HG02973 (cell line): ENCODE measurements at regions not wholly inside any gene's neighbourhood (a gene's known extent, or its start where the extent isn't known, plus 50 kb on each side); places are given as distances from the start of the nearest gene placed in this dataset.

Source experiments
- ATAC-seq: cut with Tn5 transposase; IDR thresholded peaks from one replicate; pipeline ENCODE4 v1.9.1; 2021; ENCODE audit warnings: moderate library complexity; ENCODE audit not compliant: unreplicated experiment

DNA sequence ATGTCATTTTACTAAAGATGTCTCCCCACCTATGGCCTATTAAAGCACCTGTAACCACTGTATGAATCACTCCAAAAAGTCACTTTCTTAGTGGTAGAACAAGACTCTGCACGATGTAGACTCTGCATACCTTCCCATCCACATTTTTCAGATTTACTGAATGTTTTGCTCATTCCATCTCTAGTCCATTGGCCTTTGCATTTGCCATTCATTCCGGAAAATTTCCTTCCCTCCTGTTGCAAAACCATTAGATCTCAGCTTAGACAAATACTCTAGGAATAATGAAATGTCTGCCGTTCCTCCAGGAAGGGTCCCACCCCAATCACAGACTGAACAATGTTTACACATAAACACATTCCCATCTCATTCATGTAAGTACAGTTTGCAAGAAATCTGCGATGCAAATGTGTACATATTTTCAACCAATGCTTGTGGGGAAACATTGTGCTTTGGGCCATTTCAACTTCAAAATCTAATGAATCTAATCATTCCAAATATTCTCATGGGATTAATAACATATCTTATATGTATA is 146.3 kb upstream of the XYLT1 start:
- no peak for ATAC-seq

DNA sequence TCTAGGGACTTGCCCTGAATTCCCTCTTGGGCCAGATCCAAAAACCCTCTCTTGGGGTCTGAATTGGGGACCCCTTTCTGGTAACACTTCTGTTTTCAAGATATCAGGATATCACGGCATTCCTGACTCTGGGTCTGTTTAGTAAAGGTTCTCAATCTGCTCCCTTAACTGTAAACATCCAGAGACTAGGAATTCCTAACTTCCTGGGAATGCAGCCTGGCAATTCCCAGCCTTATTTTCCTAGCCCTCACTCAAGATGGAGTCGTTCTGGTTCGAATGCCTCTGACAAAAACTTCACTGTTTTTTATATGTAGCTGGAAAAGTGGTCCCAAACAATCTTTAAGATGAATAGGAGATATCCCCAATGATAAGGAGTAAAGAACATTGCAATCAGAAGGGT is 141.6 kb upstream of the XYLT1 start:
- no peak for ATAC-seq

DNA sequence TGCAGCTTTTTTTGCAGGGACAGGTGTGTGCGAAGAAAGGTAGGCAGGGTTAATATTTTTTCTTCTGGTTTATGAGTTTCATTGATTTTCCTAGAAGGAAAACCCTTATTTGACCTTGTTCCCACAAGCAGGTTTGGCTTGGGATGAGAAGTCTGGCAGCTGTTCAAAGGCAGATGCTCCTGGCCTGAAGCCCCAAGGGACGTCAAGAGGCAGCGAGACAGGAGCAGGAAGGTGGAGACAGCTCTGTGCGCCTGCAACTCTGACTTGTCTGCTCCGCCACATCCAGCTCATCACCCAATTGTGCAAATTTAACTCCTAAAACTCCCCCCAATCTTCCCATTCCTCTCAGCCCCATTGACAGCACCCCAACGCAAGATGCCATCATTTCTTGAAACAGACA is 136.8 kb upstream of the XYLT1 start:
- no peak for ATAC-seq

DNA sequence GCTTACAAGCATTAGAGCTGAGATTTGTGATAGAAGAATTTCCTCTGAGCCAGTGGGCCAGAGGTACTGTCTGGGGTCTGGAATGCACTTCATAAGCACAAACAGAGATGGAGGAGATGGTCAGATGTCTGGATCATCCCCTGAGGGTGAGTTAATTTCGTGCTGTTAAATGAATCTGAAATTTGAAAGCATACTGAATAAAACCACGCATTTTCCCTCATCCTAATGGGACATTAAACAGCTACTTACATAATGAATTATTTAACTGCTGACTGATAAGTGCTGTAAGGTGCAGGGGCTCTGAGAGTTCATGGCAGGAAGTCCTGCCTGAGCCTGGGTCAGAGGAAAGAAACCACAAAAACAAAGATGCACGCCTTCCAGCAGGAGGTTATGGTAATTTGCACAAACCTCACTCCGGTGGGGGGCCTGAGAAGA is 136.3 kb upstream of the XYLT1 start:
- no peak for ATAC-seq

DNA sequence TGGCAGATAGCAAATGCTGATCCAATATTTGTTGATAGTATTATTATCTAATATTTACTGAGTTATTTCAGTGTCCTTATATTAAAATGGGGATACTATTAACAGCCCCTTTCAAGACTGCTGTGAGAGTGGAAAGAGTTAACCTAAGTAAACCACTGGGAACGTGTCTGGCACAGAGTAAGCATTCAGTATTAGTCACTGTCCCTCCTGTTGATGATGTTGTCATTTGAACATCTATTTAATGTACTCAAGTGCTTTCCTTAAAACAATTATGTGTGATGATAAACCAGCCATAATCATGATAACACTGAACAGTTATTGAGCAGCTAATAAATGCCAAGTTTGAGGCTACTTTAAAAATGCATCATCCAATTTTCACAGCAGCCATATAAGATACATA is 135.7 kb upstream of the XYLT1 start:
- ATAC-seq, result no peak

DNA sequence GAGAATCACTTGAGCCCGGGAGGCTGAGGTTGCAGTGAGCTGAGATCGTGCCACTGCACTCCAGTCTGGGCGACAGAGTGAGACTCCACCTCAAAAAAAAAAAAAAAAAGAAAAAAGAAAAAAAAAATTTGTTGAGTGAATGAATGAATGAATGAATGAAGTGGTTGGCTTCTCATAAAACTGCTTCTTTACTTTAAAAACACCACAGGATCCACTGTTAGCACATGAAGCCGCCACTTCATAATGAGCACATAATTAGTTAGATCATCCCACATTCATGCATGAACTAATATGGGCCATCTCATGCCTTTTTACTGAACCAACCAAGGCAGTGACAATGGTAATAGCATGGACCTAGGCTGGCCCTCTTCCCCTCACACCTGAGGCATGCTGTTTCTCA is 135.0 kb upstream of the XYLT1 start:
- no peak for ATAC-seq

DNA sequence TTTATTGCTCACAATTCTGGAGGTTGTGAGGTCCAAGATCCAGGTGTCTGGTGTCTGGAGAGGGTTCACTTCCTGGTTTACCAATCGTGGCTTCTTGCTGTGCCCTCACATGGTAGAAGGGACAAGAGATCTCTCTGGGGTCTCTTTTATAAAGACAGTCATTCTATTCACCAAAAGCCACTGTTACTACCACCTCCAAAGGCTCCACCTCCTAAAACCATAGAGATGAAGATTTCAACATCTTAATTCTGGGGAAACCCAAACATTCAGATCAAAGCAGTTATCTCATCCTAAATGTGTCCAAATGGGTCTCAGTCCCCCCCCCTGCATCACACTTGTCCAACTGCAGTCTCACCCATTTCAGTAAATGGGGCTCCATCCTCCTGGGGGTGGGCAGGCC is 132.9 kb upstream of the XYLT1 start:
- no peak for ATAC-seq

DNA sequence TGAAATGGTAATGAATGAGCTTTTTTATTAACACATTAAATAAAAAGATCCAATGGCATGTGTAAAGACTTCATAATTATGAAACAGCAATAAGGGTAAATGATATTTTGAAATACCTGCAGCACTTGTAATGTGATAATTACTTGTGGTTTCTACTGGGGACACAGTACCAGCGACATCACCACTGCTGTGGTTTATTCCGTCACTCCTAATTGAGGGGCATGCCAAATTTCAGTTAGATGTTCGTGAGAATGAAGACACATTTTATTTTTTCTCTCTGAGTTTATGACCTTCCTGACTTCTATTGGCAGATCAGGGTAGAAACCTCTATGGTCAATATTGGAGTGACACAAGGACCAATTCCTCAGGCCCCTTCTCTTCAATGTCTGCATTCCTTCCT is 131.9 kb upstream of the XYLT1 start:
- no peak for ATAC-seq

DNA sequence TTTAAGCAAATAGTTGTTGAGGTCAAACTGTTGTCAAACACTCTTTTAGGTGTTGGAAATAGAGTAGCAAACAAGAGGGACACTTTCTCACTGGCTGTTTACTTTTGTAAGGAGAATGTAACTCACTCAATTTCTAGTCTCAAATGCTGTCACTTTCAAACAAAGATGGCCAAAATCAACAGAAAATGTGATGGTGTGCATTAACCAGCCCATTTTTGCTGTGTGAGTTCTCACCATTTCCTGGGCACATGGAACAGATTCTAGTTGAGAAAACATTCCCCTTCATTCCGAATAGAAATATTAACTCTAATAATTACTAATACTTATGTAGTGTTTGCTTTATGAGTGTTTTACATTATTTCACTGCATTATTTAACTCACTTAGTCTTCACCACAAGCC is 128.2 kb upstream of the XYLT1 start:
- ATAC-seq, result no peak

DNA sequence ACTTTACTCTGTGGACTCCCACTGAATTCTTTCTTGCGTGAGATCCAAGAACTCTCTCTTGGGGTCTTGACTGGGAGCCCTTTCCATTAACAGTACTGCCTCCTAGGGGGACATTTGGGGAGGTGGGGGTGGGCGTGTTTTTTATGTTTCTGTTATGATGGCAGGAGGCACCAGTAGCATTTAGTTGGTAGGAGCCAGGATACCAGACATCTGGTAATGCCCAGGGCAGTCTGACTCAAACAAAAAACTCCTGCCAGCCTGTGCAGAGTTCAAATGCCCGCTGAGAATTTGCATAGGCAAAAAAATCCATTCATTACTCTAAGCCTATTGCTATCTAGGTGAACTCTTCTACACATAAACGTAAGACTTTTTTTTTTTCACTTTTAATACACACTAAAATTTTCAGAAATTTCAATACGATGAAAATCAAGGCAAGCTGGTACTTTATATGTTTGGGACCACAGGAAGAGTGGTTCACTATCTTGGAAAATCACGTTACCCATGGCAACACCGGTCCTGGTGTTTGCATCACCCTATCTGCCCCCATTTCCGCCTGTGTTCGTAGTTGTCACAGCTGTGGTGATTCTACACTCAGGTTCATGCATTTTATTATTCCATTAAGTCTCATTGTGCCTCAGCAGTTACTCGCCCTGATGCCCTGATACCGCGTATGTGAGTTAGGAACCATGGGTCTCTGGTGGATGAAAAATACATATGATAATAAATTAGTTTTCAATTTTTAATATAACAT is 121.1 kb upstream of the XYLT1 start:
- ATAC-seq, result no peak

DNA sequence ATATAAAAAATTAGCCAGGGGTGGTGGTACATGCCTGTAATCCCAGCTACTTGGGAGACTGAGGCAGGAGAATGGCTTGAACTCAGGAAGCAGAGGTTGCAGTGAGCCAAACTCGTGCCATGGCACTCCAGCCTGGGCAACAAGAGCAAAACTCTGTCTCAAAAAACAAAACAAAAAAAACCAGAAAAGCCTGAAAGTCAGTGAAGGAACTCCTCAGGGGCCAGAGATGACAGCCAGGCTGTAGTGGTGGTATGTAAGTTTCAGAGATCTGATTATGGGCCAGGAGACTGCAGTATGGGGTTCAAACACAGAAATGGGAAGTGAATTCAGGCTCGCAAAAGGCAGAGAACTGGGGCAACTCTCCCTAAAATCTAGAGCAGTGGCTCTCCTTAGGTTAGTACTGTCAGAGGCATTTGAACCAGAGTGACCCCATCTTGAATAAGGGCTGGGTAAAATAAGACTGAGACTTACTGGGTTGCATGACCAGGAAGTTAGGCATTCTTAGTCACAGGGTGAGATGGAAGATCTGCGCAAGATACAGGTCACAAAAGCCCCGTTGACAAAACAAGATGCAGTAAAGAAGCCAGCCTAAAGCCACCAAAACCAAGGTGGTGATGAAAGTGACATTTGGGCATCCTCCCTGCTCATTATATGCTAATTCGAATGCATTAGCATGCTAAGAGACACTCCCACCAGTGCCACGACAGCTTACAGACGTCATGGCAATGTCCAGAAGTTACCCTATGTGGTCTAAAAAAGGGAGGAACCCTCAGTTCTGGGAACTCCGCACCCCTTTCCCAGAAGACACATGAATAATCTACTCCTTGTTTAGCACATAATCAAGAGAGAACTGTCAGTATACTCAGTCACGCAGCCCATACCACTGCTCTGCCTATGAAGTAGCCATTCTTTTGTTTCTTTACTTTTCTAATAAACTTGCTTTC is 120.2 kb upstream of the XYLT1 start:
- ATAC-seq, result no peak

DNA sequence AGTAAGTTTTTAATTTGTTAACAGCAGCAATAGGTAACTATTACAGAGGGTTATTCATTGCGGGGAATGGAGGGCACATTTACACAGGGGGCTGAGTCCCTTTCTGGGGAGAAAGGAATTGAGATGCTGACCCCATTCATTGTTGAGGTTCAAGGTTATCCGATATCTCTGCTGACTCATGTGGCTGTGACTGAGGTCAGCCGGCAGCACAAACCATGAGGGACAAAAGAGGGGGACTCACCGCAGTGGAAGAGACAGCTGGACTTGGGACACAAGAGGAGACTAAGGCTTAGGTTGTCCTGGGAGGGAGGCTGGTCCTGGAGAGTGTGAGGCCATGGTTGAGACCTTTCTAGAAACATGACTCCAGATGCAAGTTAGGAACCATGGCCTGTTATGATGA is 119.1 kb upstream of the XYLT1 start:
- no peak for ATAC-seq

DNA sequence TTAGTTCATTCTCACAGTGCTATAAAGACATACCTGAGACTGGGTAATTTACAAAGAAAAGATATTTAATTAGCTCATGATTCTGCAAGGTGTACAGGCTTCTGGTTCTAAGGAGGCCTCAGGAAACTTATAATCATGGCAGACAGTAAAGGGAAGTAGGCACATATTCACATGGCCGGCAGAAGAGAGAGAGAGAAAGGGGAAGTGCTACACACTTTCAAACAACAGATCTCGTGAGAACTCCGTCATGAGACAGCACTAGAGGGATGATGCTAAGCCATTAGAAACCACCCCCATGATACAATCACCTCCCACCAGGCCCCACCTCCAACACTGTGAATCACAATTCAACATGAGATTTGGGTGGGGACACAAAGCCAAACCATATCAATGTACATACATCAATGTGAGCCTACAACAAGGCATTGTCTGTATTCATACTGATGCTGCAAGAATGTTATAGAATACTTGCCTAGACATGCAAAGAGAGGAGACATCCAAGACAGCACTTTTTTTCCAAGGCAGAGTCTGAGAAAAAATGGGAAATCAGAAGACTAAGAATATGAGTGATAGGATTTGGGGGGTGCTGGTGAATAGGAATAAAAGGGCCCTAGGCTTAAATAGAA is 114.8 kb upstream of the XYLT1 start:
- no peak for ATAC-seq

DNA sequence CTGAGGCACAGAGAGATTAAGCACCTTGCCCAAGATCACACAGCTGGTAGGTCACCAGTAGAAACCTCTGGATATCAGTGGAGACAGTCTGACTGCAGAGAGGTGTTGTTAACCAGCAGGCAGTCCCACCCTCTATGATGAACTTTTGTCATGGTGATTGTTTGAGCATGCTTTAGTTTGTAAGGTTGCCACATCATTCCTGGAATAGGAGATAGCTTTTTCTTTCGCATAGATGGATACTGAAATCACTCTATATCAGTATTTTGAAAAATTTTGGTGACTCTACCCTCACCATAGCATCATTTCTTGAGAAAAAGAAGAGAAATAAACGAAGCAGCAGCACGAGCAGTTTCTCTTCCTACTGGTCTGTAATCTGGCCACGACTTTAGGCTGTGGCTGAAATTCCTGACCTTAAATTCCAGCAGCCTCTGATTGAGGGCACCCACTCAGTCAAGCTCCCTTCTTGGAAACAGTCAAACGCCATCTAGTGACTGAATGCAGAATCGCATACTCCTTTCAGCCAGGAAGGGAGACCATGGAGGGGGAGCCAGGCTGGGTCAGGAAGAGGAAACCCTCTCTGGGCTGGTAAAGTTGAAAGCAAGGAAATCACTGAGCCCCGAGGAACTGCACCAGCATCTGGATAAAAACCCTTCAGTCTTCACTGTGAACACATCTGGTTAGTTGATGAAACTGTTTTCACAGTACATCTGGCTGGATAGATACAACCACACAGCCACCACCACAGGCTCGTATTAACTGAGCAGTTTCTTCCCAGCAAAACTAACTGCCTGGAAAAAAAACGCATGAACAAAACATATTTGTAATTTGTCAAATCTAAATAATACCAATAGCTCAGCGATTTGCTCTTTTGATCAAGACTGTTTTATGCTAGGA is 108.5 kb upstream of the XYLT1 start:
- ATAC-seq, result no peak

DNA sequence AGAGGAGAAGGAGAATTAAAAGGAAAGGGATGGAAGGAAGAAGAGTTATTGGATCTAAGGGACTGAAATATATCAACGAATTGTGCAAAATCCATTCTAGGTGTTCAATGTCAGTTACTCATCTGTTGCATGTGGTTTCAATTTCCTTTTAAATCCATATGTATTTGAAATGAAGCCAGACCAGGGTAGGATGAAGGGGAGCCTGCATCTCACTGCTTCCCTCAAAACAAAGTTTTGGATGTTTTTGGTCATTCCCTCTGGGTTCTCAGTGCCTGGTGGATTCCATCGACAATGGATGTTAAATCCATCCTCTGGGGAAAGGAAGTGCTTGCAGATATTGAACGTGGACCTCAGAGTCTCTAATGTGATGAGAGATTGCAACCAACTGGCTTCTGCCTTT is 103.5 kb upstream of the XYLT1 start:
- no peak for ATAC-seq

DNA sequence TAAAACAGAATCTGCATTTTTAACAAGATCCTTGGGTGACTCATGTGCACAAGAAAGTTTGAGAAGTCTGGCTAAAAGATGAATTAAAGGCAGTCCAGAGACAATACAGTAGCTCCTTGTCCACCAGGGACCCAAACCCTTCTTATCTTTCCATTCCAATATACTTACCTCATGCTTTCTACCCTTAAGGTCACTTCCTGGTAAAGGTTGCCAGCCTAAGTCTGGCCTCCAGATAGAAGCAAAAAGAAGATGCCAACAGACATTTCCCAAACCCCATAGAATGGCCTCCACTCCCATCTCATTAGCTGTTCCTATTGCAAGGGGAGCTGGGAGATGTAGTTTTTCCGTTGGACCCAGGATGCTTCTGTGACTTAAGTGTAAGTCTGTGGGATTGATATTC is 101.4 kb upstream of the XYLT1 start:
- no peak for ATAC-seq

DNA sequence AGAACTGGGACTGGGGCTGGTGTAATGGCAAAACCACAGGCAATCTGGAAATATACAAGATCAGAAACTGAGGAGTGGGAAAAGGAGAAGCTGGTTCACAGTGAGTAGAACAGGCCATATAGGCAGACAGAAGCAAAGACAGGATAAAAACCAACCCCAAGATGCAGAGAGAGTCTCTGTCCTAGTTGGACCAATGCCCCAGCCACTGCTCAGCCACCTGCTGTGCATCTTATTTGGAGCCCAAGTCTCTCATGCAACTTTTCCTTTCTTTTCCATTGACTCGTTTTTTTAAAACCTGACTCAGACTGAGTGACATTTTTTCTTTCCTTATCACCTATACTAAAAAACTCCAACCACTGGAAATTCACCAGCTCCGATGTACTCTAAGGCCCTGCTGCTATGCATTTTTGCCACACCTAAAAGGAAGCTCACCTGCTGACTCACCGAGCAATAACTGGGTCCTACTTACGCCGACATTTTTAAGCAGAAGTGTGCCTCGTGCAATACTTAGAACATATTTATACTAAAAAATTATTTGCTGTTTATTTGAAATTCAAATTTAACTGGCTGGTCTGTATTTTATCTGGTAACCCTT is 100.8 kb upstream of the XYLT1 start:
- ATAC-seq, result no peak

DNA sequence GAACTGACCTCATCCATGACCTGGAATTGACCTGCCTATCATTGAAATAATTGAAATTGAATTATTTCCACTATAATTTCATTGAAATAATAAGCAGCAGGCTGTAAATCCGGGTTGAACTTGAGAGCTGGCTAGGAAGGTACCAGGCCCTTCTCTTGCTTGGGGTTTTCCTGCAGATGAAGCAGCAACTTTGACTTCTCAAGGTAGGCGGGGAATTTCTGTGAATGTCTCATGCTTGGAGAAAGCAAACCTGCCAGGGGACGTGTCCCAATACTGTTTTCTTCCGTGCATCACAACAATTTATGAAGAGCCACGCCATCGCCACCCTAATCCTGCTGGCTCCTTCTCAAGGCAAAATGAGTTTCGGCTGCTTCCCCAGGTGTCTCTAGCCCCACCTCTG is 97.5 kb upstream of the XYLT1 start:
- ATAC-seq, result no peak

DNA sequence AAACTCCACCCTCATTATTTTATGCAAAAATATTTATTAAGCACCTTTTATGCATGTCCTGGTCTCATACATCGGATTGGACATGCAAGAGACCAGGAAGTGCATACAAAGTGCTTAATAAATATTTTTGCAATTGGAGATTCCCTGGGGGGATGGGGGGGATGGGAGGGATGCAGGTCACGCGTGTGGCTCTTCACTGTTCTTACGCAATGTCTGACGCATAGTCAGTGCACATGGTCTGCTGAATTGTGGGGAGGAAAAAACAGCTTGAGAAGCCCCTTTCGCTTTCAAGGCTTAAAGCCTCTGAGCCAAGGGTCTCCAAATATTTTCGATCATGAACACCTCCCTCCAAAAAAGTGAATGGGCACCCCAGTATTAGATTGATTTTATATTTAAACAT is 96.7 kb upstream of the XYLT1 start:
- ATAC-seq, result no peak
